ENCODE measurements at regions not wholly inside any gene's neighbourhood (a gene's known extent, or its start where the extent isn't known, plus 50 kb on each side); places are given as distances from the start of the nearest gene placed in this dataset.

- TF ChIP-seq CTCF (IDR thresholded peaks at IDR 0.05; ENCODE audit: poor library complexity, severe bottlenecking) = no peak
- TF ChIP-seq RAD21 (conservative IDR thresholded peaks at IDR 0.05) = no peak
- TF ChIP-seq SMC3 (conservative IDR thresholded peaks at IDR 0.05; ENCODE audit: poor library complexity) = no peak
Measured at GRCh38 chr2:66698576-66699239, 263.8 kb downstream of the MEIS1 start.
